ENCODE measurements at regions not wholly inside any gene's neighbourhood (a gene's known extent, or its start where the extent isn't known, plus 50 kb on each side); places are given as distances from the start of the nearest gene placed in this dataset.

GRCh38 chr2:128691526-128691925, 372.9 kb upstream of the HS6ST1 start:
- DNase-seq (ENCODE audit: low read depth) = no peak

- DNase-seq (ENCODE audit: low read depth) = no peak
Observed at GRCh38 chr2:128692895-128693742, 374.5 kb upstream of the HS6ST1 start.

- DNase-seq (ENCODE audit: low read depth) = no peak
Observed at GRCh38 chr2:128693743-128694029, 375.0 kb upstream of the HS6ST1 start.

GRCh38 chr2:128695646-128696220, 377.1 kb upstream of the HS6ST1 start:
- DNase-seq (ENCODE audit: low read depth) = no peak

GRCh38 chr2:128696421-128696820, 377.8 kb upstream of the HS6ST1 start:
- no peak for DNase-seq (ENCODE audit: low read depth)

GRCh38 chr2:128701418-128701817, 382.8 kb upstream of the HS6ST1 start:
- no peak for DNase-seq (ENCODE audit: low read depth)

GRCh38 chr2:128702616-128703015, 383.9 kb upstream of the HS6ST1 start:
- DNase-seq (ENCODE audit: low read depth) = no peak

- no peak for DNase-seq (ENCODE audit: low read depth)
Observed at GRCh38 chr2:128708106-128708816, 389.6 kb upstream of the HS6ST1 start.

- no peak for DNase-seq (ENCODE audit: low read depth)
Observed at GRCh38 chr2:128710242-128710641, 391.6 kb upstream of the HS6ST1 start.

- no peak for DNase-seq (ENCODE audit: low read depth)
Observed at GRCh38 chr2:128710729-128711128, 392.1 kb upstream of the HS6ST1 start.

- no peak for DNase-seq (ENCODE audit: low read depth)
Observed at GRCh38 chr2:128714285-128714684, 395.6 kb upstream of the HS6ST1 start.

GRCh38 chr2:128714851-128715312, 396.2 kb upstream of the HS6ST1 start:
- DNase-seq (ENCODE audit: low read depth) = no peak

- DNase-seq (ENCODE audit: low read depth) = no peak
Observed at GRCh38 chr2:128715360-128715759, 396.7 kb upstream of the HS6ST1 start.

GRCh38 chr2:128716299-128716721, 397.6 kb upstream of the HS6ST1 start:
- no peak for DNase-seq (ENCODE audit: low read depth)

- no peak for DNase-seq (ENCODE audit: low read depth)
Observed at GRCh38 chr2:128717758-128718710, 399.4 kb upstream of the HS6ST1 start.

GRCh38 chr2:128720080-128721022, 401.7 kb upstream of the HS6ST1 start:
- DNase-seq (ENCODE audit: low read depth) = no peak

- no peak for DNase-seq (ENCODE audit: low read depth)
Observed at GRCh38 chr2:128721096-128721495, 402.4 kb upstream of the HS6ST1 start.

GRCh38 chr2:128722489-128722888, 403.8 kb upstream of the HS6ST1 start:
- no peak for DNase-seq (ENCODE audit: low read depth)

- DNase-seq (ENCODE audit: low read depth) = no peak
Observed at GRCh38 chr2:128724547-128724946, 405.9 kb upstream of the HS6ST1 start.

- no peak for DNase-seq (ENCODE audit: low read depth)
Observed at GRCh38 chr2:128724972-128725371, 406.3 kb upstream of the HS6ST1 start.

- peak; percentile 73 for DNase-seq (ENCODE audit: low read depth)
Observed at GRCh38 chr2:128726236-128726635, 407.6 kb upstream of the HS6ST1 start.

Measured in amniotic epithelial cell (primary cell).